ENCODE measurements at regions not wholly inside any gene's neighbourhood (a gene's known extent, or its start where the extent isn't known, plus 50 kb on each side); places are given as distances from the start of the nearest gene placed in this dataset.

- no peak overlapping the region for H3K27ac Mint-ChIP-seq
- no peak for DNase-seq
- no peak overlapping the region for H3K4me3 ChIP-seq (ENCODE audit: low read length)
- H3K4me1 ChIP-seq (ENCODE audit: insufficient read depth, low read length) = no peaks in the 10 kb centered on the region
- no peaks in the 10 kb centered on the region for H3K36me3 Mint-ChIP-seq (ENCODE audit: low read depth)
- H3K27ac ChIP-seq (ENCODE audit: low read depth in 1 of 2, low read length in 2 of 2) = no peak overlapping the region
- no peak for ATAC-seq (ENCODE audit: poor library complexity)
- peaks cover 4% of the 10 kb centered on the region for H3K9me3 Mint-ChIP-seq
- H3K9me3 ChIP-seq (ENCODE audit: control insufficient read depth in 1 of 2, insufficient read depth in 1 of 2, low read length in 2 of 2) = no peaks in the 10 kb centered on the region
- intact Hi-C loops (cut with DNase I, micrococcal nuclease) = no loop called here
- H3K27me3 Mint-ChIP-seq = no peaks in the 10 kb centered on the region
- ChIA-PET POLR2A (no interaction called here), CTCF (no interaction called here)
- H3K36me3 ChIP-seq (ENCODE audit: insufficient read depth, low read length) = no peaks in the 10 kb centered on the region
- no peaks in the 10 kb centered on the region for H3K27me3 ChIP-seq (ENCODE audit: control insufficient read depth in 1 of 2, insufficient read depth in 2 of 2, low read length in 2 of 2)
- no peak overlapping the region for H3K4me3 Mint-ChIP-seq
- TF ChIP-seq CTCF (IDR thresholded peaks at IDR 0.05) = no peak
- H3K4me1 Mint-ChIP-seq (ENCODE audit: low read depth) = no peaks in the 10 kb centered on the region
These were observed 279.8 kb upstream of the DACH1 start for GRCh38 chr13:72146816-72147215.

GRCh38 chr13:72145383-72145782 is 278.4 kb upstream of the DACH1 start:
- CTCF ChIA-PET = no interaction called here
- Histone ChIP-seq H3K9me3 (ENCODE audit: control insufficient read depth in 1 of 2, insufficient read depth in 1 of 2, low read length in 2 of 2) (no peaks in the 10 kb centered on the region), H3K27ac (ENCODE audit: low read depth in 1 of 2, low read length in 2 of 2) (no peak overlapping the region), H3K27me3 (ENCODE audit: control insufficient read depth in 1 of 2, insufficient read depth in 2 of 2, low read length in 2 of 2) (no peaks in the 10 kb centered on the region), H3K4me3 (ENCODE audit: low read length) (no peak overlapping the region), H3K4me1 (ENCODE audit: insufficient read depth, low read length) (no peaks in the 10 kb centered on the region), H3K36me3 (ENCODE audit: insufficient read depth, low read length) (no peaks in the 10 kb centered on the region)
- TF ChIP-seq CTCF (IDR thresholded peaks at IDR 0.05) = no peak
- ATAC-seq (ENCODE audit: poor library complexity) (no peak), DNase-seq (no peak)
- Mint-ChIP-seq H3K4me3 (no peak overlapping the region), H3K27me3 (no peaks in the 10 kb centered on the region), H3K36me3 (ENCODE audit: low read depth) (no peaks in the 10 kb centered on the region), H3K27ac (no peak overlapping the region), H3K9me3 (peaks cover 4% of the 10 kb centered on the region), H3K4me1 (ENCODE audit: low read depth) (no peaks in the 10 kb centered on the region)
- POLR2A ChIA-PET = no interaction called here
- intact Hi-C loops (cut with DNase I, micrococcal nuclease) = no loop called here

GRCh38 chr13:72144636-72145035 is 277.6 kb upstream of the DACH1 start:
- Histone ChIP-seq H3K27me3 (ENCODE audit: control insufficient read depth in 1 of 2, insufficient read depth in 2 of 2, low read length in 2 of 2) (no peaks in the 10 kb centered on the region), H3K4me3 (ENCODE audit: low read length) (no peak overlapping the region), H3K36me3 (ENCODE audit: insufficient read depth, low read length) (no peaks in the 10 kb centered on the region), H3K9me3 (ENCODE audit: control insufficient read depth in 1 of 2, insufficient read depth in 1 of 2, low read length in 2 of 2) (no peaks in the 10 kb centered on the region), H3K4me1 (ENCODE audit: insufficient read depth, low read length) (no peaks in the 10 kb centered on the region), H3K27ac (ENCODE audit: low read depth in 1 of 2, low read length in 2 of 2) (no peak overlapping the region)
- DNase-seq (no peak), ATAC-seq (ENCODE audit: poor library complexity) (no peak)
- POLR2A ChIA-PET = no interaction called here
- no peak overlapping the region for H3K27ac Mint-ChIP-seq
- CTCF ChIA-PET = no interaction called here
- no peak for TF ChIP-seq CTCF (IDR thresholded peaks at IDR 0.05)
- peaks cover 3% of the 10 kb centered on the region for H3K9me3 Mint-ChIP-seq
- H3K36me3 Mint-ChIP-seq (ENCODE audit: low read depth) = no peaks in the 10 kb centered on the region
- intact Hi-C loops (cut with DNase I, micrococcal nuclease) = no loop called here
- H3K27me3 Mint-ChIP-seq = no peaks in the 10 kb centered on the region
- H3K4me1 Mint-ChIP-seq (ENCODE audit: low read depth) = no peaks in the 10 kb centered on the region
- H3K4me3 Mint-ChIP-seq = no peak overlapping the region
